CD4-positive, alpha-beta T cell (primary cell): ENCODE measurements at regions not wholly inside any gene's neighbourhood (a gene's known extent, or its start where the extent isn't known, plus 50 kb on each side); places are given as distances from the start of the nearest gene placed in this dataset.

ENCODE experiments used
- ATAC-seq: fragments of 200-7000 bp; cut with Tn5 transposase; one replicate; pipeline ENCODE4 v1.10.0; 2022; ENCODE audit warnings: mild to moderate bottlenecking; ENCODE audit not compliant: poor library complexity
- CTCF ChIA-PET: fragments of 350-600 bp; sonication (Branson Sonifier 250); formaldehyde crosslinking; loops from one replicate; lab custom pipeline; 2021; ENCODE audit warnings: antibody characterized with exemption, inconsistent platforms; lab: Charles Lee
- POLR2A ChIA-PET: fragments of 350-600 bp; sonication (Branson Sonifier 250); formaldehyde crosslinking; loops from one replicate; lab custom pipeline; 2021; ENCODE audit warnings: antibody characterized with exemption, inconsistent platforms; lab: Charles Lee
- DNase-seq, 14 experiments: peaks; one replicate each; pipeline ENCODE4 v3.0.0-alpha.2; 2013 to 2020; ENCODE audit warnings: mixed read lengths in 2 of 14
- H3K27ac ChIP-seq, 2 donors: one replicate each; pipeline versions ENCODE4 v1.5.1 to v1.7.0; 2013; ENCODE audit warnings: low read length in 2 of 2, low read depth in 1 of 2, mild to moderate bottlenecking in 1 of 2
- H3K27me3 ChIP-seq, 2 experiments: 1 replicate in 1 of 2; 2 replicates in 1 of 2; pipeline versions ENCODE4 v1.6.1 to v1.7.0; 2013; ENCODE audit warnings: low read length in 2 of 2, control low read depth in 1 of 2, mild to moderate bottlenecking in 1 of 2, moderate library complexity in 1 of 2; ENCODE audit not compliant: insufficient read depth in 2 of 2, control insufficient read depth in 1 of 2
- H3K36me3 ChIP-seq: one replicate; pipeline ENCODE4 v1.6.1; 2013; ENCODE audit warnings: low read length, control low read depth; ENCODE audit not compliant: insufficient read depth
- H3K4me1 ChIP-seq: one replicate; pipeline ENCODE4 v1.6.1; 2013; ENCODE audit warnings: low read length, control low read depth; ENCODE audit not compliant: insufficient read depth
- H3K4me3 ChIP-seq: one replicate; pipeline ENCODE4 v1.5.1; 2013; ENCODE audit warnings: mild to moderate bottlenecking, low read length, moderate library complexity
- H3K9me3 ChIP-seq, 2 experiments: 1 replicate in 1 of 2; 2 replicates in 1 of 2; pipeline versions ENCODE4 v1.6.1 to v1.7.0; 2013; ENCODE audit warnings: low read length in 2 of 2, mild to moderate bottlenecking in 2 of 2, control low read depth in 1 of 2, moderate library complexity in 1 of 2; ENCODE audit not compliant: control insufficient read depth in 1 of 2, insufficient read depth in 1 of 2
- H3K27ac Mint-ChIP-seq: one replicate; pipeline ENCODE4 v1.8.0; 2020; ENCODE audit warnings: mixed read lengths
- H3K27me3 Mint-ChIP-seq: one replicate; pipeline ENCODE4 v1.8.0; 2021; ENCODE audit warnings: mixed read lengths
- H3K36me3 Mint-ChIP-seq: one replicate; pipeline ENCODE4 v1.8.0; 2021; ENCODE audit warnings: low read depth, mixed read lengths
- H3K4me1 Mint-ChIP-seq: one replicate; pipeline ENCODE4 v1.8.0; 2021; ENCODE audit warnings: low read depth, mixed read lengths
- H3K4me3 Mint-ChIP-seq: one replicate; pipeline ENCODE4 v1.8.0; 2020; ENCODE audit warnings: mild to moderate bottlenecking, mixed read lengths
- H3K9me3 Mint-ChIP-seq: one replicate; pipeline ENCODE4 v1.8.0; 2020; ENCODE audit warnings: mixed read lengths
- CTCF ChIP-seq: fragments of 200-600 bp; IDR thresholded peaks from one replicate; pipeline ENCODE4 v1.8.0; 2022; ENCODE audit warnings: antibody characterized with exemption, mild to moderate bottlenecking
- intact Hi-C, 2 experiments: fragments of 100-400 bp; cut with DNase I in 1 of 2; cut with micrococcal nuclease in 1 of 2; formaldehyde crosslinking; loops; one replicate each; pipeline versions ENCODE4 v1.15.1 to v1.9.0; 2023 to 2025; cut with DNase I, micrococcal nuclease

GRCh38 chr5:161169776-161170175, 317.8 kb upstream of the ATP10B start:
- no peaks in the 10 kb centered on the region for H3K27me3 Mint-ChIP-seq
- no peaks in the 10 kb centered on the region for H3K4me1 Mint-ChIP-seq
- no peak overlapping the region for H3K27ac Mint-ChIP-seq
- CTCF ChIA-PET, result no interaction called here
- intact Hi-C loops, result no loop called here
- H3K36me3 Mint-ChIP-seq, result no peaks in the 10 kb centered on the region
- Histone ChIP-seq H3K36me3 (no peaks in the 10 kb centered on the region), H3K27me3 (no peaks in the 10 kb centered on the region), H3K27ac (no peak overlapping the region), H3K4me1 (no peaks in the 10 kb centered on the region), H3K9me3 (peaks cover 0 to 8% of the 10 kb centered on the region in 2 experiments), H3K4me3 (no peak overlapping the region)
- no peaks in the 10 kb centered on the region for H3K9me3 Mint-ChIP-seq
- ATAC-seq (no peak), DNase-seq (no peak)
- TF ChIP-seq CTCF, result no peak
- POLR2A ChIA-PET, result no interaction called here
- no peak overlapping the region for H3K4me3 Mint-ChIP-seq

- intact Hi-C loops, result no loop called here
- H3K27ac ChIP-seq, result no peak overlapping the region
- POLR2A ChIA-PET, result no interaction called here
- H3K4me3 ChIP-seq, result no peak overlapping the region
- no peaks in the 10 kb centered on the region for H3K27me3 Mint-ChIP-seq
- no peaks in the 10 kb centered on the region for H3K9me3 Mint-ChIP-seq
- ATAC-seq, result no peak
- no peak for TF ChIP-seq CTCF
- no peaks in the 10 kb centered on the region for H3K36me3 ChIP-seq
- H3K36me3 Mint-ChIP-seq, result no peaks in the 10 kb centered on the region
- no peak overlapping the region for H3K27ac Mint-ChIP-seq
- no peaks in the 10 kb centered on the region for H3K4me1 ChIP-seq
- no peak overlapping the region for H3K4me3 Mint-ChIP-seq
- no peak for DNase-seq
- CTCF ChIA-PET, result no interaction called here
- no peaks in the 10 kb centered on the region for H3K4me1 Mint-ChIP-seq
- peaks cover 0 to 8% of the 10 kb centered on the region in 2 experiments for H3K9me3 ChIP-seq
- no peaks in the 10 kb centered on the region for H3K27me3 ChIP-seq
Observed at GRCh38 chr5:161167016-161167767, 315.2 kb upstream of the ATP10B start.

- H3K4me3 Mint-ChIP-seq, result no peak overlapping the region
- no peaks in the 10 kb centered on the region for H3K36me3 Mint-ChIP-seq
- ATAC-seq, result no peak
- no peak overlapping the region for H3K27ac ChIP-seq
- H3K4me1 Mint-ChIP-seq, result no peaks in the 10 kb centered on the region
- intact Hi-C loops, result no loop called here
- no peak for DNase-seq
- H3K4me1 ChIP-seq, result no peaks in the 10 kb centered on the region
- TF ChIP-seq CTCF, result no peak
- no peak overlapping the region for H3K4me3 ChIP-seq
- peaks cover 0 to 8% of the 10 kb centered on the region in 2 experiments for H3K9me3 ChIP-seq
- H3K27ac Mint-ChIP-seq, result no peak overlapping the region
- no peaks in the 10 kb centered on the region for H3K27me3 ChIP-seq
- no peaks in the 10 kb centered on the region for H3K36me3 ChIP-seq
- CTCF ChIA-PET, result no interaction called here
- H3K27me3 Mint-ChIP-seq, result no peaks in the 10 kb centered on the region
- POLR2A ChIA-PET, result no interaction called here
- H3K9me3 Mint-ChIP-seq, result no peaks in the 10 kb centered on the region
Observed at GRCh38 chr5:161165998-161166660, 314.1 kb upstream of the ATP10B start.
